Endodermal cell (in vitro differentiated cells): ENCODE measurements at regions not wholly inside any gene's neighbourhood (a gene's known extent, or its start where the extent isn't known, plus 50 kb on each side); places are given as distances from the start of the nearest gene placed in this dataset.

Experiments used
- DNase-seq: peaks from one replicate; pipeline ENCODE4 v3.0.0-alpha.2; 2017
- H3K27ac ChIP-seq: 2 replicates; pipeline ENCODE4 v1.5.1; 2013; ENCODE audit warnings: mild to moderate bottlenecking, low read depth, low read length, moderate library complexity
- H3K27me3 ChIP-seq: 2 replicates; pipeline ENCODE4 v1.6.1; 2013; ENCODE audit warnings: mild to moderate bottlenecking, low read length, moderate library complexity; ENCODE audit not compliant: insufficient read depth, control insufficient read depth, poor library complexity, severe bottlenecking
- H3K36me3 ChIP-seq: 2 replicates; pipeline ENCODE4 v1.7.0; 2013; ENCODE audit warnings: mild to moderate bottlenecking, low read length, moderate library complexity; ENCODE audit not compliant: control insufficient read depth, insufficient read depth
- H3K4me1 ChIP-seq: one replicate; pipeline ENCODE4 v1.7.0; 2013; ENCODE audit warnings: low read length; ENCODE audit not compliant: control insufficient read depth, insufficient read depth
- H3K4me3 ChIP-seq: 2 replicates; pipeline ENCODE4 v1.5.1; 2013; ENCODE audit warnings: mild to moderate bottlenecking, low read length, moderate library complexity
- H3K9ac ChIP-seq: 2 replicates; pipeline ENCODE4 v1.6.1; 2013; ENCODE audit warnings: mild to moderate bottlenecking, low read length, moderate library complexity; ENCODE audit not compliant: poor library complexity, severe bottlenecking; ENCODE audit errors: extremely low read depth
- H3K9me3 ChIP-seq: 2 replicates; pipeline ENCODE4 v1.6.1; 2013; ENCODE audit warnings: mild to moderate bottlenecking, low read length, moderate library complexity; ENCODE audit not compliant: control insufficient read depth
- H3K27ac Mint-ChIP-seq: 2 replicates; pipeline ENCODE4 v1.8.0; 2020; ENCODE audit warnings: mixed read lengths
- H3K27me3 Mint-ChIP-seq: 2 replicates; pipeline ENCODE4 v1.8.0; 2021; ENCODE audit warnings: mild to moderate bottlenecking, mixed read lengths; ENCODE audit not compliant: insufficient read depth
- H3K36me3 Mint-ChIP-seq: 2 replicates; pipeline ENCODE4 v1.8.0; 2020; ENCODE audit warnings: low read depth, mixed read lengths
- H3K4me1 Mint-ChIP-seq: 2 replicates; pipeline ENCODE4 v1.8.0; 2020; ENCODE audit warnings: mixed read lengths
- H3K4me3 Mint-ChIP-seq: 2 replicates; pipeline ENCODE4 v1.8.0; 2020; ENCODE audit warnings: mild to moderate bottlenecking, moderate library complexity, mixed read lengths
- H3K9me3 Mint-ChIP-seq: 2 replicates; pipeline ENCODE4 v1.8.0; 2020; ENCODE audit warnings: mild to moderate bottlenecking, mixed read lengths
- CTCF ChIP-seq: fragments of 200-600 bp; sonication (generic); conservative IDR thresholded peaks from 2 replicates; pipeline ENCODE4 v1.5.0; 2021; ENCODE audit warnings: antibody characterized with exemption, mild to moderate bottlenecking
- WGBS, 2 experiments: methylation state at CpG; one replicate each; pipeline versions ENCODE4 v1.1.5 to v1.1.7; 2013; ENCODE audit warnings: missing lambda C conversion rate in 2 of 2, mixed read lengths in 1 of 2; ENCODE audit not compliant: insufficient coverage in 1 of 2, insufficient read length in 1 of 2; 5-methylcytosine and 5-hydroxymethylcytosine counted together

- Mint-ChIP-seq H3K4me1 (peaks cover 4% of the 10 kb centered on the region), H3K4me3 (no peak overlapping the region), H3K27ac (no peak overlapping the region), H3K27me3 (peaks cover 1% of the 10 kb centered on the region), H3K36me3 (no peaks in the 10 kb centered on the region), H3K9me3 (no peaks in the 10 kb centered on the region)
- Histone ChIP-seq H3K9me3 (no peaks in the 10 kb centered on the region), H3K36me3 (no peaks in the 10 kb centered on the region), H3K9ac (no peak overlapping the region), H3K4me3 (no peak overlapping the region), H3K27me3 (no peaks in the 10 kb centered on the region), H3K27ac (peak overlapping the region; percentile 53), H3K4me1 (no peaks in the 10 kb centered on the region)
- no peak for DNase-seq
- 87 to 97% methylated on average over 7 to 14 of the region's 15 CpGs for WGBS, 2 experiments
- no peak for TF ChIP-seq CTCF
Observed at GRCh38 chr9:129362287-129363000, 184.4 kb upstream of the IER5L start.

- 93 to 94% methylated on average over 12 to 20 of the region's 21 CpGs for WGBS, 2 experiments
- H3K36me3 Mint-ChIP-seq = no peaks in the 10 kb centered on the region
Observed at GRCh38 chr9:129361196-129361595, 183.1 kb upstream of the IER5L start.

GRCh38 chr9:129359916-129360536 lies 182.0 kb upstream of the IER5L start:
- Histone ChIP-seq H3K9me3 (peaks cover 5% of the 10 kb centered on the region), H3K4me1 (no peaks in the 10 kb centered on the region), H3K27ac (no peak overlapping the region), H3K36me3 (no peaks in the 10 kb centered on the region), H3K4me3 (no peak overlapping the region), H3K27me3 (no peaks in the 10 kb centered on the region), H3K9ac (no peak overlapping the region)
- no peak overlapping the region for H3K4me3 Mint-ChIP-seq
- H3K9me3 Mint-ChIP-seq = peaks cover 6% of the 10 kb centered on the region
- 91 to 92% methylated on average over 3 to 11 of the region's 12 CpGs for WGBS, 2 experiments
- no peak for DNase-seq
- TF ChIP-seq CTCF = no peak
- H3K27me3 Mint-ChIP-seq = peaks cover 10% of the 10 kb centered on the region
- peaks cover 4% of the 10 kb centered on the region for H3K4me1 Mint-ChIP-seq
- no peaks in the 10 kb centered on the region for H3K36me3 Mint-ChIP-seq
- H3K27ac Mint-ChIP-seq = no peak overlapping the region

More at GRCh38 chr9:129361196-129361595, 183.1 kb upstream of the IER5L start:
- Mint-ChIP-seq H3K9me3 (no peaks in the 10 kb centered on the region), H3K27me3 (peaks cover 1% of the 10 kb centered on the region), H3K4me3 (no peak overlapping the region), H3K27ac (no peak overlapping the region), H3K4me1 (peaks cover 4% of the 10 kb centered on the region)
- no peak overlapping the region for H3K9ac ChIP-seq
- H3K36me3 ChIP-seq = no peaks in the 10 kb centered on the region
- H3K4me1 ChIP-seq = no peaks in the 10 kb centered on the region
- no peaks in the 10 kb centered on the region for H3K27me3 ChIP-seq
- no peak for TF ChIP-seq CTCF
- H3K27ac ChIP-seq = no peak overlapping the region
- no peak overlapping the region for H3K4me3 ChIP-seq
- no peak for DNase-seq
- H3K9me3 ChIP-seq = no peaks in the 10 kb centered on the region
